Fibroblast of lung (primary cell): ENCODE measurements at regions not wholly inside any gene's neighbourhood (a gene's known extent, or its start where the extent isn't known, plus 50 kb on each side); places are given as distances from the start of the nearest gene placed in this dataset.

Source experiments
- DNase-seq, 2 donors: peaks; one replicate each; pipeline versions ENCODE4 v3.0.0 to v3.0.0-alpha.2; 2010; ENCODE audit warnings: low read depth in 2 of 2
- H2AFZ ChIP-seq: 2 replicates; pipeline ENCODE4 v1.5.1; 2012; ENCODE audit warnings: low read length, control low read depth, inconsistent platforms
- H3K27ac ChIP-seq: 2 replicates; pipeline ENCODE4 v1.5.1; 2011; ENCODE audit warnings: low read length, control low read depth; ENCODE audit not compliant: insufficient read depth
- H3K27me3 ChIP-seq: 2 replicates; pipeline ENCODE4 v1.5.1; 2011; ENCODE audit warnings: mild to moderate bottlenecking, low read length; ENCODE audit not compliant: control insufficient read depth, insufficient read depth
- H3K36me3 ChIP-seq: 2 replicates; pipeline ENCODE4 v1.5.1; 2011; ENCODE audit warnings: low read length; ENCODE audit not compliant: control insufficient read depth, insufficient read depth
- H3K4me1 ChIP-seq: 2 replicates; pipeline ENCODE4 v1.5.1; 2011; ENCODE audit warnings: low read length; ENCODE audit not compliant: control insufficient read depth, insufficient read depth; ENCODE audit errors: extremely low read depth
- H3K4me2 ChIP-seq: 2 replicates; pipeline ENCODE4 v1.5.1; 2011; ENCODE audit warnings: low read length, control low read depth; ENCODE audit not compliant: insufficient read depth; ENCODE audit errors: extremely low read depth
- H3K4me3 ChIP-seq, 4 experiments: fragments of 200-600 bp in 1 of 4; sonication (generic) in 1 of 4; replicated peaks in 1 of 4; 2 replicates each; pipeline ENCODE4 v1.5.1; 2011 to 2016; ENCODE audit warnings: low read length in 4 of 4, low read depth in 3 of 4, mild to moderate bottlenecking in 3 of 4, control low read depth in 2 of 4, inconsistent platforms in 1 of 4, mixed read lengths in 1 of 4; ENCODE audit not compliant: insufficient read depth in 1 of 4; ENCODE audit errors: control extremely low read depth in 1 of 4
- H3K79me2 ChIP-seq: 2 replicates; pipeline ENCODE4 v1.5.1; 2012; ENCODE audit warnings: mild to moderate bottlenecking, low read length, inconsistent platforms; ENCODE audit not compliant: control insufficient read depth, insufficient read depth
- H3K9ac ChIP-seq: 2 replicates; pipeline ENCODE4 v1.5.1; 2011; ENCODE audit warnings: mild to moderate bottlenecking, low read length, control low read depth; ENCODE audit not compliant: insufficient read depth
- H3K9me3 ChIP-seq: 2 replicates; pipeline ENCODE4 v1.5.1; 2012; ENCODE audit warnings: low read depth, low read length; ENCODE audit not compliant: control insufficient read depth, insufficient read depth
- H4K20me1 ChIP-seq: 2 replicates; pipeline ENCODE4 v1.5.1; 2011; ENCODE audit warnings: low read length; ENCODE audit not compliant: control insufficient read depth, insufficient read depth; ENCODE audit errors: extremely low read depth
- CTCF ChIP-seq, 2 donors: IDR thresholded peaks in 1 of 2; conservative IDR thresholded peaks in 1 of 2; 1 replicate in 1 of 2; 2 replicates in 1 of 2; pipeline ENCODE4 v1.5.1; 2011 to 2012; ENCODE audit warnings: low read length in 2 of 2, control low read depth in 1 of 2, inconsistent platforms in 1 of 2, low read depth in 1 of 2, mild to moderate bottlenecking in 1 of 2
- EZH2 ChIP-seq: IDR thresholded peaks from 2 replicates; pipeline ENCODE4 v1.5.1; 2012; ENCODE audit warnings: low read length, control low read depth, mild to moderate bottlenecking; ENCODE audit errors: missing control alignments

GRCh38 chr14:33871394-33871793 is 79.5 kb downstream of the EGLN3 start:
- Histone ChIP-seq H3K27ac (no peak overlapping the region), H3K79me2 (no peaks in the 10 kb centered on the region), H3K4me2 (no peak overlapping the region), H3K36me3 (no peaks in the 10 kb centered on the region), H3K9ac (no peak overlapping the region), H2AFZ (no peak overlapping the region), H3K9me3 (no peaks in the 10 kb centered on the region), H4K20me1 (no peaks in the 10 kb centered on the region), H3K4me3 (no peak overlapping the region), H3K27me3 (no peaks in the 10 kb centered on the region), H3K4me1 (no peaks in the 10 kb centered on the region)
- no peak for DNase-seq
- TF ChIP-seq CTCF (conservative IDR thresholded peaks at IDR 0.05 in 1 of 2, IDR thresholded peaks at IDR 0.05 in 1 of 2; ENCODE audit: low read depth in 1 of 2, low read length in 2 of 2) (no peak), EZH2 (no peak)

- Histone ChIP-seq H3K9me3 (no peaks in the 10 kb centered on the region), H4K20me1 (no peaks in the 10 kb centered on the region), H3K4me3 (no peak overlapping the region), H3K4me2 (no peak overlapping the region), H3K27me3 (no peaks in the 10 kb centered on the region), H2AFZ (no peak overlapping the region), H3K79me2 (no peaks in the 10 kb centered on the region), H3K9ac (no peak overlapping the region), H3K27ac (no peak overlapping the region), H3K4me1 (no peaks in the 10 kb centered on the region), H3K36me3 (no peaks in the 10 kb centered on the region)
- no peak for DNase-seq
- TF ChIP-seq EZH2 (no peak), CTCF (conservative IDR thresholded peaks at IDR 0.05 in 1 of 2, IDR thresholded peaks at IDR 0.05 in 1 of 2; ENCODE audit: low read depth in 1 of 2, low read length in 2 of 2) (no peak)
Observed at GRCh38 chr14:33866425-33867088, 84.3 kb downstream of the EGLN3 start.

GRCh38 chr14:33862261-33862802 is 88.5 kb downstream of the EGLN3 start:
- Histone ChIP-seq H4K20me1 (no peaks in the 10 kb centered on the region), H3K9ac (no peak overlapping the region), H2AFZ (no peak overlapping the region), H3K4me1 (no peaks in the 10 kb centered on the region), H3K4me2 (no peak overlapping the region), H3K36me3 (no peaks in the 10 kb centered on the region), H3K9me3 (no peaks in the 10 kb centered on the region), H3K27ac (no peak overlapping the region), H3K27me3 (no peaks in the 10 kb centered on the region), H3K4me3 (no peak overlapping the region), H3K79me2 (no peaks in the 10 kb centered on the region)
- DNase-seq: no peak
- TF ChIP-seq EZH2: no peak
- no peak for TF ChIP-seq CTCF (conservative IDR thresholded peaks at IDR 0.05 in 1 of 2, IDR thresholded peaks at IDR 0.05 in 1 of 2; ENCODE audit: low read depth in 1 of 2, low read length in 2 of 2)
